DOHH2 (cell line): ENCODE measurements at regions not wholly inside any gene's neighbourhood (a gene's known extent, or its start where the extent isn't known, plus 50 kb on each side); places are given as distances from the start of the nearest gene placed in this dataset.

Source experiments
- CTCF ChIP-seq: fragments of 200-600 bp; sonication (generic); IDR thresholded peaks from one replicate; pipeline ENCODE4 v1.5.1; 2014; ENCODE audit warnings: antibody characterized with exemption, mild to moderate bottlenecking, low read depth, low read length; ENCODE audit not compliant: poor library complexity, severe bottlenecking
- EZH2phosphoT487 ChIP-seq: fragments of 200-600 bp; sonication (generic); IDR thresholded peaks from 2 replicates; pipeline ENCODE4 v1.6.1; 2017; ENCODE audit warnings: borderline replicate concordance, mild to moderate bottlenecking, antibody characterized with exemption, low read length, moderate library complexity, mixed read lengths

- TF ChIP-seq CTCF (no peak), EZH2phosphoT487 (no peak)
Measured at GRCh38 chr1:55302972-55303371, 87.8 kb upstream of the USP24 start.
